Coronary artery (tissue), 2 donors: ENCODE measurements at regions not wholly inside any gene's neighbourhood (a gene's known extent, or its start where the extent isn't known, plus 50 kb on each side); places are given as distances from the start of the nearest gene placed in this dataset.

ENCODE experiments used
- DNase-seq: peaks from one replicate; pipeline ENCODE4 v3.0.0-alpha.2; 2017; ENCODE audit warnings: low spot score
- H3K27ac ChIP-seq, 2 donors: fragments of 200-600 bp; sonication (generic); one replicate each; pipeline ENCODE4 v1.5.1; 2016 to 2019
- H3K4me3 ChIP-seq: fragments of 200-600 bp; sonication (generic); 2 replicates; pipeline ENCODE4 v1.5.1; 2016; ENCODE audit warnings: mild to moderate bottlenecking, moderate library complexity
- CTCF ChIP-seq: fragments of 200-600 bp; sonication (generic); IDR thresholded peaks from one replicate; pipeline ENCODE4 v1.5.1; 2019; ENCODE audit warnings: antibody characterized with exemption

DNA sequence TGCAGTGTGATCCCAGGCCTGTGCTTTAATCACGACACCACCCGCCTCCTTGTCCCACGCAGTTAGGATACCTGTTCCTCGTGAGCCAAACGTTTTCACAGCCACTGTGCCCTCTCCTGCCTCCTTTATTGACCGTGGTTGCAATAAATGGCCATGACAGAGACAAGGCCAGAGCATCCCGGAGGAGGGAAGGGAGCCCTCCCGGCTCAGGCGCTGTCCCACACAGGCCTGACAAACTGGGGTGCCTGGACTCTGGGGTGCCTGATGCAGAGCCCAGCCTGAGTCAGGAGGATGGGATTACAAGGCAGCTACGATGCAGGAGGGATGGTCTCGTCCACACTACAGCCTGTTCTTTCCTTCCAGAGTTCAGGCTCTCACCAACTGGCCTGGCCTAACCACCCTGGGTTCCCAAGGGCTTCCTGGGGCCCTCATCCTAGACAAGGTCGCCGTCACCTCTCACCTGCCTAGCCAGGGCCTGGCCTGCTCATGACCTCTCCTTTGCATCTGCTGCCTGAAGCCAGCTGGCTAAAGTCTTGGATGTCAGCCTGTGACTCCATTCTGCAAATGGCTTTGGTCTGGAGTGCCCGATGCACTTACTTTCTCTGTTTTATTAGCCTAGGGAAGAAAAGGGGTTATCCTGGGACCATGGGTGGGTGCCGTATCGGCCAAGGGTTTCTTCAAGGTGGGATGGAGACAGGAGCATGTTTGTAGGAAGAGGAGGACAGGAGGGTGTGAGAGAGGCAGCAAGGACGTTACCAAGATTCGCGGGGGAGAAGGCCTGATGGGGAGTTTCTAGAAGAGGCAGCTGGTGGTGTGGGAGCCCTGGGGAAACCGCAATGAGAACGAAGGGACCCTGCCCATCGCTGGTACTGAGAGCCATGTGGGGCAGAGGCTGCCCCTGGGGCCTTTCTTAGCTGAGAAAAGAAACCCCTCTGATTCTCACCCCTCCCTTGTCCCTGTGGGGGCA lies 234.3 kb upstream of the TNRC6C start:
- DNase-seq = peak; percentile 59
- no peak overlapping the region for H3K27ac ChIP-seq
- no peak overlapping the region for H3K4me3 ChIP-seq
- TF ChIP-seq CTCF = no peak

DNA sequence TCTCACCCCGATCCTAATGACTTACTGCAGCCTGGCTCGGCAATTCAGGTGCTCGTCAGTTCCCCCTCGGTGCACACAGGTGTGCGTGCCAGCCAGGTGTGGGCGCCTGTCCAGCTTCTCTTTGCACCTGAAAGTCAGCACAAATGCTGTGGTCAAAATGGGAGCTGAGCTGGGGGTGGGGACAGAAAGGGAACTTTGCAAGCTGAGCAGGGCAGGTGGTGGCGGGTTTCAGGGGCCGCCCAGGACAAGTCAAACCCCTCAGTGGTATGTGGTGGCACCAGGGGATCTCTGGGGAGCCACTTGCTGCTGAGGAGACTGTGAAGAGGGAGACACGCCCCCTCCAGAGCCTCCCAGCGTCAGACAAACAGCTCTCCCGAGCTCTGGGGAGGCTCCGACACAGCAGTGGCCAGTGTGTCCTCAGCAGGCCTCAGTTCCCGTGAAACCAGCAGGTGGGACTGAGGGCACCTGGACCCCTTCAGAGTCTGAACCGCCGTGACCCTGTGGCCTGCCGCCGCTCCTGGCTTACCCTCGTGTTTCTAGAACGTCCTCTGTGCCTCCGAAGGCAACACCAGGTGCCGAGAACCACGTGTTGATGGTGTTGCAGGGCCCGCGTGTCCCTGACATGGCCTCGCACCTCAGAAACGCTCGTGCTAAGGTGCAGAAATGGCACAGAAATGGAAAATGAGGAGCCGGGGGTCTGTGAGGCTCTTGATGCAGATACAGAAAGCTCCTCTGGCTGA lies 233.5 kb upstream of the TNRC6C start:
- peak; percentile 64 for DNase-seq
- Histone ChIP-seq H3K4me3 (no peak overlapping the region), H3K27ac (no peak overlapping the region)
- TF ChIP-seq CTCF = no peak

DNA sequence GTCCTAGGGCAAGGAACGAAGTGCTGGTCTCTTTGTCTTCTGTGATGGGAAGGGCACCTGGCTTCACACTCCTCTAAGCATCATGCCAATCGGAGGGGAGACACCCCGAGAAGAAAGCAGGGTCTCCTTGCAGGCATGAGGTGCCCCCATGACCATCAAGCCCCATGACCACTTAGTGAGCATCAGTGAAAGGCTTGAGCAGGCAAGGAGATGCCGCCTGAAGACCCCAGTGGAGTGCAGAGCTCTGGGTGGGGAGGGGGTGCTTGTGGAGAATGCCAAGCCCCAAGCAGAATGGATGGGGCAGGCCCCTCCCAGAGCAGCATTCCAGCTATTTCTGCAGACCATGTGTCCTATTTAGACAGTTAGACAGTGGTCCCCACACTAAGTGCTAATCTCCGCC lies 232.7 kb upstream of the TNRC6C start:
- no peak overlapping the region for H3K4me3 ChIP-seq
- no peak for DNase-seq
- TF ChIP-seq CTCF = no peak
- no peak overlapping the region for H3K27ac ChIP-seq

GRCh38 chr17:77726549-77727006 lies 231.9 kb upstream of the TNRC6C start:
- TF ChIP-seq CTCF = no peak
- peak; percentile 54 for DNase-seq
- H3K27ac ChIP-seq = no peak overlapping the region

DNA sequence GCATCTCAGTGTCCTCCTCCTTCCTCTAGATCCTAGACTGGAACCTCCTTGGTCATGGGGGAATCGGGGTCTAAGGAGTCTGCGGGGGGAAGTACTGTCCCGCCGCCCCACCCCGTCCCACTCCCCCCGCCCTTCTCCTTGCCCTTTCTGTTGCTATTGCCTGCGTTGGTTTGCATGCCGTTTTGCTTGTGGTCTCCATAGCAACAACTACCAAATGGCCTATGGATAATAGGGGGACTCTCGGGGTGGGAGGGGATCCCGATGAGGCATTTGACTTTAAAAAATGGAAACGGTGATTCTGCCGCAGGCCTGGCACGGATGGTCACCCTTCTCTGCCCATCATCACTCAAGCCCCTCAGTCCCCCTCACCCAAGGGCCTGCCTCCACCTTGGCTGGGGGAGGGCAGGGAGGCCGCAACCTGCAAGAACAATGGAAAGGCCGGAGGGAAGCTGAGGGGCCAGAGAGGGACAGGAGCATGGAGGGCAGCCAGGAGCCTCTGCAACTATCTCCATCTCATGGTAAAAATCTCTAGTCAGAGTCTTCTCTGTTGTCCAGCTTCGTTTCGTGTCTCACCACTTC lies 231.4 kb upstream of the TNRC6C start:
- DNase-seq = no peak
- TF ChIP-seq CTCF = no peak
- Histone ChIP-seq H3K4me3 (no peak overlapping the region), H3K27ac (peak overlapping the region; percentile 17 to 84)

More at GRCh38 chr17:77726549-77727006, 231.9 kb upstream of the TNRC6C start:
- no peak overlapping the region for H3K4me3 ChIP-seq

- no peak overlapping the region for H3K4me3 ChIP-seq
- peak; percentile 68 for DNase-seq
- no peak for TF ChIP-seq CTCF
- peak overlapping the region; percentile 47 to 84 for H3K27ac ChIP-seq
These were observed 230.1 kb upstream of the TNRC6C start for GRCh38 chr17:77728474-77728795.
